AG04449 (cell line): ENCODE measurements at regions not wholly inside any gene's neighbourhood (a gene's known extent, or its start where the extent isn't known, plus 50 kb on each side); places are given as distances from the start of the nearest gene placed in this dataset.

ENCODE experiments used
- CTCF ChIA-PET: fragments of 350-600 bp; formaldehyde crosslinking; extraction: SDS; loops from one replicate; lab custom pipeline; 2021; ENCODE audit warnings: antibody characterized with exemption; lab: Yijun Ruan, JAX
- POLR2A ChIA-PET: fragments of 400-600, 350-600 bp; formaldehyde crosslinking; extraction: SDS; loops from one replicate; lab custom pipeline; 2020; ENCODE audit warnings: antibody characterized with exemption, inconsistent platforms; lab: Yijun Ruan, JAX
- DNase-seq: peaks from one replicate; pipeline ENCODE4 v3.0.0-alpha.2; 2010; ENCODE audit warnings: low read depth, low spot score
- H3K4me3 ChIP-seq: 2 replicates; pipeline ENCODE4 v1.5.1; 2011; ENCODE audit warnings: low read depth, mild to moderate bottlenecking, control low read depth, low read length
- CTCF ChIP-seq: IDR thresholded peaks from one replicate; pipeline ENCODE4 v1.5.1; 2011; ENCODE audit warnings: mild to moderate bottlenecking, moderate library complexity, low read length, control low read depth, inconsistent platforms; ENCODE audit not compliant: insufficient read depth; ENCODE audit errors: missing control alignments

GRCh38 chr9:3676766-3677165 lies 151.0 kb upstream of the RFX3 start:
- H3K4me3 ChIP-seq: no peak overlapping the region
- no peak for TF ChIP-seq CTCF
- ChIA-PET CTCF (no interaction called here), POLR2A (no interaction called here)
- DNase-seq: no peak

- ChIA-PET CTCF (interaction anchor here (1.1 kb wide), 1 partner anchor 11 kb away, joined by 4 read pairs; no protein-coding TSS in a partner anchor), POLR2A (no interaction called here)
- DNase-seq: no peak
- H3K4me3 ChIP-seq: no peak overlapping the region
- no peak for TF ChIP-seq CTCF
Measured at GRCh38 chr9:3675946-3676345, 150.1 kb upstream of the RFX3 start.

DNA sequence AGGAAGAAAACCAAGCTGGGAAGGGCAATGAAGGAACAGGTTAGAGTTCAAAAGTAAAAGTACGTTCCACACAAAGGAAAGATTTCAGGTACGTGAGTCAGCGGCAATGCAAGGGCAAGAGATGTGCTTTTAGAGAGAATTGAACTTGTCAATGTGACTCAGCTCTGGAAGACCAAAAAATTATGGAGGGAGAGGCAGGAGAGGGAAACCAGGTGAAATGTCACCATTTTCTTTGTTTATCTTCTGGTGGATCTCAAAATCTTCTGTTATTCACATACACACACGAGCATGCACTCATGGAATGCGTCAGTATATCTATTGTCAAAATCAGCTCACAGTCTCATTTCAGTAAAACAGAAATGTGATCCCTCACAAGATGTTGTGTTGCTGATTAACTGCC lies 148.8 kb upstream of the RFX3 start:
- CTCF ChIA-PET: no interaction called here
- no peak for DNase-seq
- no peak overlapping the region for H3K4me3 ChIP-seq
- POLR2A ChIA-PET: no interaction called here
- TF ChIP-seq CTCF: no peak

GRCh38 chr9:3672399-3672798 lies 146.6 kb upstream of the RFX3 start:
- no peak for DNase-seq
- CTCF ChIA-PET: no interaction called here
- POLR2A ChIA-PET: no interaction called here
- no peak for TF ChIP-seq CTCF
- H3K4me3 ChIP-seq: no peak overlapping the region

GRCh38 chr9:3664044-3664443 lies 138.2 kb upstream of the RFX3 start:
- TF ChIP-seq CTCF: no peak
- DNase-seq: no peak
- CTCF ChIA-PET: interaction anchor here (0.6 to 1.3 kb wide), 3 partner anchors 10 to 35 kb away, joined by 3 to 4 read pairs (median 3); no protein-coding TSS in a partner anchor
- H3K4me3 ChIP-seq: no peak overlapping the region
- POLR2A ChIA-PET: no interaction called here

GRCh38 chr9:3662671-3663070 lies 136.9 kb upstream of the RFX3 start:
- TF ChIP-seq CTCF: no peak
- POLR2A ChIA-PET: no interaction called here
- no peak for DNase-seq
- CTCF ChIA-PET: no interaction called here
- no peak overlapping the region for H3K4me3 ChIP-seq
